A673 (cell line): ENCODE measurements at regions not wholly inside any gene's neighbourhood (a gene's known extent, or its start where the extent isn't known, plus 50 kb on each side); places are given as distances from the start of the nearest gene placed in this dataset.

ENCODE experiments used
- BruUV-seq: library from RNA; stranded (reverse); fragments of 400-500 nt; replicated peaks from 2 replicates; lab custom pipeline; 2021; lab: Mats Ljungman, UMichigan
- CTCF ChIA-PET: fragments of 300-600 bp; sonication (Branson Sonifier 250); formaldehyde crosslinking; loops from one replicate; lab custom pipeline; 2022; ENCODE audit warnings: antibody characterized with exemption; lab: Charles Lee
- POLR2A ChIA-PET: fragments of 300-600 bp; sonication (Branson Sonifier 250); formaldehyde crosslinking; loops from one replicate; lab custom pipeline; 2022; ENCODE audit warnings: antibody characterized with exemption; ENCODE audit not compliant: low non-redundant PET; lab: Charles Lee
- DNase-seq: peaks from one replicate; pipeline ENCODE4 v3.0.0-alpha.2; 2015; ENCODE audit warnings: low spot score
- H3K27ac ChIP-seq: fragments of 200-600 bp; sonication (generic); 2 replicates; pipeline ENCODE4 v1.5.1; 2016; ENCODE audit warnings: mixed run types, low read depth, mild to moderate bottlenecking, mixed read lengths, antibody characterized with exemption, low read length; ENCODE audit not compliant: poor library complexity, severe bottlenecking
- H3K27me3 ChIP-seq: fragments of 200-600 bp; sonication (generic); replicated peaks from 2 replicates; pipeline ENCODE4 v1.6.1; 2017; ENCODE audit warnings: mixed run types, low read depth, mild to moderate bottlenecking, mixed read lengths, antibody characterized with exemption, low read length; ENCODE audit not compliant: insufficient read depth, poor library complexity
- H3K36me3 ChIP-seq: fragments of 200-600 bp; sonication (generic); 2 replicates; pipeline ENCODE4 v1.6.1; 2016; ENCODE audit warnings: mixed run types, mild to moderate bottlenecking, mixed read lengths, antibody characterized with exemption, low read length; ENCODE audit not compliant: insufficient read depth, poor library complexity, severe bottlenecking
- H3K4me1 ChIP-seq: fragments of 200-600 bp; sonication (generic); 2 replicates; pipeline ENCODE4 v1.6.1; 2017; ENCODE audit warnings: mixed run types, mild to moderate bottlenecking, mixed read lengths, antibody characterized with exemption, low read length; ENCODE audit not compliant: insufficient read depth, poor library complexity, severe bottlenecking
- H3K4me3 ChIP-seq: fragments of 200-600 bp; sonication (generic); 2 replicates; pipeline ENCODE4 v1.5.1; 2016; ENCODE audit warnings: low read depth, mixed run types, mild to moderate bottlenecking, mixed read lengths, low read length; ENCODE audit not compliant: poor library complexity, severe bottlenecking
- H3K9me3 ChIP-seq: fragments of 200-600 bp; sonication (generic); 2 replicates; pipeline ENCODE4 v1.6.1; 2016; ENCODE audit warnings: mixed run types, low read depth, mild to moderate bottlenecking, mixed read lengths, antibody characterized with exemption, low read length; ENCODE audit not compliant: poor library complexity, severe bottlenecking
- CTCF ChIP-seq: fragments of 300-800, 200-600 bp; sonication (generic); conservative IDR thresholded peaks from 2 replicates; pipeline ENCODE4 v1.5.1; 2017; ENCODE audit warnings: low read depth, mild to moderate bottlenecking, antibody characterized with exemption, low read length, moderate library complexity, mixed read lengths
- EZH2 ChIP-seq: fragments of 200-600 bp; sonication (generic); IDR thresholded peaks from 2 replicates; pipeline ENCODE4 v1.6.1; 2017; ENCODE audit warnings: borderline replicate concordance, low read depth, mild to moderate bottlenecking, mixed read lengths, antibody characterized with exemption, low read length; ENCODE audit not compliant: poor library complexity, severe bottlenecking
- intact Hi-C: fragments of 100-400 bp; cut with micrococcal nuclease; formaldehyde crosslinking; loops from one replicate; pipeline ENCODE4 v1.10.0; 2022; ENCODE audit not compliant: unreplicated experiment

- H3K27ac ChIP-seq, result no peak overlapping the region
- H3K4me1 ChIP-seq, result peaks cover 3% of the 10 kb centered on the region
- no TSS peak for BruUV-seq
- ChIA-PET CTCF (no interaction called here), POLR2A (no interaction called here)
- no peaks in the 10 kb centered on the region for H3K27me3 ChIP-seq
- no peak for DNase-seq
- H3K4me3 ChIP-seq, result no peak overlapping the region
- H3K9me3 ChIP-seq, result no peaks in the 10 kb centered on the region
- H3K36me3 ChIP-seq, result no peaks in the 10 kb centered on the region
- TF ChIP-seq EZH2 (no peak), CTCF (no peak)
- intact Hi-C loops, result no loop called here
Observed at GRCh38 chr9:16099732-16100536, 547.1 kb downstream of the CCDC171 start.

- no peaks in the 10 kb centered on the region for H3K9me3 ChIP-seq
- POLR2A ChIA-PET, result no interaction called here
- DNase-seq, result no peak
- TF ChIP-seq CTCF, result no peak
- TF ChIP-seq EZH2, result no peak
- no peaks in the 10 kb centered on the region for H3K27me3 ChIP-seq
- no peak overlapping the region for H3K27ac ChIP-seq
- peaks cover 3% of the 10 kb centered on the region for H3K4me1 ChIP-seq
- CTCF ChIA-PET, result no interaction called here
- intact Hi-C loops, result no loop called here
- no TSS peak for BruUV-seq
- H3K4me3 ChIP-seq, result no peak overlapping the region
- no peaks in the 10 kb centered on the region for H3K36me3 ChIP-seq
Observed at GRCh38 chr9:16100537-16101091, 547.8 kb downstream of the CCDC171 start.

- peaks cover 3% of the 10 kb centered on the region for H3K4me1 ChIP-seq
Observed at GRCh38 chr9:16102154-16102553, 549.3 kb downstream of the CCDC171 start.

More at GRCh38 chr9:16102154-16102553, 549.3 kb downstream of the CCDC171 start:
- Histone ChIP-seq H3K27ac (no peak overlapping the region), H3K9me3 (no peaks in the 10 kb centered on the region), H3K27me3 (no peaks in the 10 kb centered on the region), H3K36me3 (no peaks in the 10 kb centered on the region), H3K4me3 (no peak overlapping the region)
- TF ChIP-seq EZH2 (no peak), CTCF (no peak)
- intact Hi-C loops, result no loop called here
- CTCF ChIA-PET, result no interaction called here
- no peak for DNase-seq
- POLR2A ChIA-PET, result no interaction called here
- BruUV-seq, result no TSS peak
